Tibial nerve (tissue), 4 donors: ENCODE measurements at regions not wholly inside any gene's neighbourhood (a gene's known extent, or its start where the extent isn't known, plus 50 kb on each side); places are given as distances from the start of the nearest gene placed in this dataset.
A peak's percentile ranks its signal among the peaks of the same experiment; 100 is the strongest.

Experiments used
- DNase-seq, 2 donors: peaks; one replicate each; pipeline ENCODE4 v3.0.0-alpha.2; 2019; ENCODE audit warnings: low spot score in 2 of 2
- H3K27ac ChIP-seq, 4 donors: fragments of 200-600 bp; sonication (generic) in 3 of 4; one replicate each; pipeline ENCODE4 v1.5.1; 2017 to 2019; ENCODE audit warnings: mild to moderate bottlenecking in 1 of 4
- H3K27me3 ChIP-seq, 2 donors: fragments of 200-600 bp; sonication (generic) in 1 of 2; one replicate each; pipeline versions ENCODE4 v1.5.1 to v1.6.0; 2017 to 2019
- H3K36me3 ChIP-seq, 3 donors: fragments of 200-600 bp; sonication (generic); one replicate each; pipeline ENCODE4 v1.5.1; 2018 to 2019
- H3K4me1 ChIP-seq, 4 donors: fragments of 200-600 bp; sonication (generic) in 3 of 4; one replicate each; pipeline ENCODE4 v1.5.1; 2017 to 2019
- H3K4me3 ChIP-seq, 4 donors: fragments of 200-600 bp; sonication (generic) in 3 of 4; one replicate each; pipeline ENCODE4 v1.5.1; 2017 to 2019; ENCODE audit warnings: mild to moderate bottlenecking in 1 of 4, moderate library complexity in 1 of 4
- H3K9me3 ChIP-seq, 4 donors: fragments of 200-600 bp; sonication (generic) in 3 of 4; one replicate each; pipeline ENCODE4 v1.5.1; 2017 to 2019
- CTCF ChIP-seq, 5 experiments: fragments of 200-600 bp in 3 of 5; fragments of 450-650 bp in 2 of 5; sonication (generic) in 3 of 5; IDR thresholded peaks; one replicate each; pipeline ENCODE4 v1.5.1; 2016 to 2019; ENCODE audit warnings: antibody characterized with exemption in 5 of 5, mild to moderate bottlenecking in 3 of 5, moderate library complexity in 2 of 5
- EP300 ChIP-seq, 2 donors: sonication (generic); formaldehyde crosslinking; IDR thresholded peaks; one replicate each; pipeline ENCODE4 v1.6.1; 2017; ENCODE audit warnings: antibody characterized with exemption in 2 of 2, mild to moderate bottlenecking in 1 of 2
- POLR2A ChIP-seq, 2 donors: fragments of 450-650 bp; IDR thresholded peaks; one replicate each; pipeline ENCODE4 v1.6.1; 2017; ENCODE audit warnings: antibody characterized with exemption in 2 of 2, mild to moderate bottlenecking in 2 of 2, moderate library complexity in 2 of 2
- WGBS, 2 donors: methylation state at CpG; one replicate each; pipeline ENCODE4 v1.1.5; 2018; 5-methylcytosine and 5-hydroxymethylcytosine counted together

- peak overlapping the region in 2 of 4 donors; percentile 24 to 46 for H3K27ac ChIP-seq
- TF ChIP-seq EP300 (IDR thresholded peaks at IDR 0.05) (no peak), CTCF (IDR thresholded peaks at IDR 0.05) (no peak), POLR2A (IDR thresholded peaks at IDR 0.05) (no peak)
- H3K9me3 ChIP-seq, result no peaks in the 10 kb centered on the region
- no peaks in the 10 kb centered on the region for H3K27me3 ChIP-seq
- H3K36me3 ChIP-seq, result no peaks in the 10 kb centered on the region
- no peak overlapping the region for H3K4me3 ChIP-seq
- WGBS, 2 donors, result 25 to 34% methylated on average over 3 of the region's 3 CpGs
- peak in 1 of 2 donors; percentile 5 for DNase-seq
- no peaks in the 10 kb centered on the region for H3K4me1 ChIP-seq
These were observed 94.6 kb upstream of the WDR44 start for GRCh38 chrX:118251271-118251670.

GRCh38 chrX:118252967-118253366 is 92.9 kb upstream of the WDR44 start:
- TF ChIP-seq CTCF (IDR thresholded peaks at IDR 0.05) (no peak), EP300 (IDR thresholded peaks at IDR 0.05) (no peak), POLR2A (IDR thresholded peaks at IDR 0.05) (no peak)
- no peak for DNase-seq
- no peak overlapping the region for H3K27ac ChIP-seq
- 86 to 100% methylated on average over 2 of the region's 2 CpGs for whole genome bisulfite sequencing, 2 donors
- no peaks in the 10 kb centered on the region for H3K36me3 ChIP-seq
- H3K4me3 ChIP-seq, result no peak overlapping the region
- H3K9me3 ChIP-seq, result no peaks in the 10 kb centered on the region
- no peaks in the 10 kb centered on the region for H3K27me3 ChIP-seq
- no peaks in the 10 kb centered on the region for H3K4me1 ChIP-seq

GRCh38 chrX:118254611-118255010 is 91.3 kb upstream of the WDR44 start:
- no peak overlapping the region for H3K4me3 ChIP-seq
- no peak overlapping the region for H3K27ac ChIP-seq
- no peaks in the 10 kb centered on the region for H3K36me3 ChIP-seq
- H3K9me3 ChIP-seq, result no peaks in the 10 kb centered on the region
- no peaks in the 10 kb centered on the region for H3K27me3 ChIP-seq
- H3K4me1 ChIP-seq, result no peaks in the 10 kb centered on the region
- 1 to 2% methylated on average over 2 of the region's 2 CpGs for WGBS, 2 donors
- peak; percentile 49 to 84 for DNase-seq
- TF ChIP-seq EP300 (IDR thresholded peaks at IDR 0.05), result no peak
- TF ChIP-seq POLR2A (IDR thresholded peaks at IDR 0.05), result no peak
- peak; percentile 52 to 74 (median 66) for TF ChIP-seq CTCF (IDR thresholded peaks at IDR 0.05)

- H3K27me3 ChIP-seq, result no peaks in the 10 kb centered on the region
- no peak for DNase-seq
- no peak overlapping the region for H3K4me3 ChIP-seq
- TF ChIP-seq CTCF (IDR thresholded peaks at IDR 0.05) (no peak), EP300 (IDR thresholded peaks at IDR 0.05) (no peak), POLR2A (IDR thresholded peaks at IDR 0.05) (no peak)
- no peaks in the 10 kb centered on the region for H3K9me3 ChIP-seq
- H3K27ac ChIP-seq, result no peak overlapping the region
- no peaks in the 10 kb centered on the region for H3K36me3 ChIP-seq
- H3K4me1 ChIP-seq, result no peaks in the 10 kb centered on the region
These were observed 90.0 kb upstream of the WDR44 start for GRCh38 chrX:118255921-118256320.

- no peaks in the 10 kb centered on the region for H3K4me1 ChIP-seq
- H3K27me3 ChIP-seq, result no peaks in the 10 kb centered on the region
- no peak overlapping the region for H3K4me3 ChIP-seq
- no peaks in the 10 kb centered on the region for H3K36me3 ChIP-seq
- no peak for DNase-seq
- H3K9me3 ChIP-seq, result no peaks in the 10 kb centered on the region
- 72 to 88% methylated on average over 4 of the region's 4 CpGs for WGBS, 2 donors
- H3K27ac ChIP-seq, result no peak overlapping the region
- TF ChIP-seq CTCF (IDR thresholded peaks at IDR 0.05) (no peak), EP300 (IDR thresholded peaks at IDR 0.05) (no peak), POLR2A (IDR thresholded peaks at IDR 0.05) (no peak)
These were observed 88.1 kb upstream of the WDR44 start for GRCh38 chrX:118257781-118258180.
